Lower leg skin (tissue), 3 donors: ENCODE measurements at regions not wholly inside any gene's neighbourhood (a gene's known extent, or its start where the extent isn't known, plus 50 kb on each side); places are given as distances from the start of the nearest gene placed in this dataset.

ENCODE experiments used
- CTCF ChIP-seq, 3 donors: fragments of 450-650 bp; IDR thresholded peaks; one replicate each; pipeline ENCODE4 v1.5.1; 2016; ENCODE audit warnings: antibody characterized with exemption in 3 of 3, mild to moderate bottlenecking in 3 of 3, moderate library complexity in 2 of 3
- POLR2A ChIP-seq, 2 donors: fragments of 450-650 bp; IDR thresholded peaks; one replicate each; pipeline ENCODE4 v1.6.1; 2016 to 2017; ENCODE audit warnings: antibody characterized with exemption in 2 of 2, mild to moderate bottlenecking in 1 of 2, moderate library complexity in 1 of 2

- TF ChIP-seq CTCF (IDR thresholded peaks at IDR 0.05) (no peak), POLR2A (IDR thresholded peaks at IDR 0.05) (no peak)
These were observed 1374.5 kb upstream of the NXPH2 start for GRCh38 chr2:140154706-140155105.
